ENCODE measurements at regions not wholly inside any gene's neighbourhood (a gene's known extent, or its start where the extent isn't known, plus 50 kb on each side); places are given as distances from the start of the nearest gene placed in this dataset.

DNA sequence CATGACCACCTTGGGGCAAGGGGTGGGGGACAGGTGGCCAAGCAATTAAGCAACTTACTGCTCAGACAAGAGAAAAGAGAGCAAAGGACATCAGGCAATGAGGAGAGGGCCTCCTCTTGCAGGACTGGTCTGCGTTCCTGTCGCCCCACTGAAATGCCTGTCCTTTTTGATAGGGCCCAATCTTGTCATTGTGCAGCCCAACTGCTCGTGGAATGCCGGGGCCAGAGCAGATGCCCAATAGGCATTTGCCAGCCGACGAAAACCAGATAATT lies 104.5 kb upstream of the SH3BP4 start:
- TF ChIP-seq ZNF8 (CRISPR knock-in tag; IDR thresholded peaks at IDR 0.05): no peak
- TF ChIP-seq ZFP30 (CRISPR knock-in tag; IDR thresholded peaks at IDR 0.05): no peak
- no peak for TF ChIP-seq BACH2 (CRISPR knock-in tag; IDR thresholded peaks at IDR 0.05; ENCODE audit: borderline replicate concordance)
- no peak for TF ChIP-seq OSR1 (CRISPR knock-in tag; IDR thresholded peaks at IDR 0.05)
- TF ChIP-seq RARB (CRISPR knock-in tag; IDR thresholded peaks at IDR 0.05): no peak
- no peak for TF ChIP-seq SNAI2 (CRISPR knock-in tag; IDR thresholded peaks at IDR 0.05)
- no peak for TF ChIP-seq TSHZ2 (CRISPR knock-in tag; IDR thresholded peaks at IDR 0.05)
- ATAC-seq: no peak

DNA sequence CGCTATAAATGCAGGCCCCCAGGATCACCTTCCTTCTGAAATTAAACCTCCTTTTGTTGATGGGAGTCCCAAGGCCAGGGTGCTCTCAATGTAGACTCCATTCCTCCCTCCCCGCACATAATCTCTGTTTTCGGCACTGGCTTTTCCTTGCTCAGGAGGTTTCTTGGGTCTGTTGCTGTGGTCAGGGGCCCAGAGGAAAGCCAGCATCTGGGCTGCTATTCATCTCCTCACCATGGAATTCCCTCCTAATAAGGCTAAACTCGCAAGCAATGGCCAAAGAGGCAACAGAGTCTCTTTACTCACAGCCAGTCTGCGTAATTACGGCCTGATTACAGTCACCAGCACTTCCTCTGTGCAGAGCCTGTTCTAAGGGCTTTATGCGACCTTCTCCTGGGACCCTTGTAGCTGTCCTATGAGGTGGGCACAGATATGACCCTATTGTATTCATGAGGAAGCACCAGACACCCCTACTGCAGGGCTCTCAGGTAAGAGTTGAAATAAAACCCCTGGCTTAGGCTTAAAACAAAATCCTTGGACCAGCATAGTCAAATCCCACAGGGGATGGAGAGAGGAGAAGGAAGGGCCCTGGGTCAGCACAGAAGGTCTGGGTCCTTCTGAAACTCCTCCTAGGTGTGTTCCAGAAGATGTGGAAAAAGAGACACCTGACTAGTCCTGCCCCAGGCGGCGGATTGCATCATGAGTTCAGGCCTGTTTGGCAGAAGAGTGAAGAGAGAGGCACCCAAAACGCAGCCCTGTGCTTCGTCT lies 105.0 kb upstream of the SH3BP4 start:
- TF ChIP-seq PATZ1 (CRISPR knock-in tag; IDR thresholded peaks at IDR 0.05; ENCODE audit: borderline replicate concordance): no peak
- TF ChIP-seq, protein P1, sequence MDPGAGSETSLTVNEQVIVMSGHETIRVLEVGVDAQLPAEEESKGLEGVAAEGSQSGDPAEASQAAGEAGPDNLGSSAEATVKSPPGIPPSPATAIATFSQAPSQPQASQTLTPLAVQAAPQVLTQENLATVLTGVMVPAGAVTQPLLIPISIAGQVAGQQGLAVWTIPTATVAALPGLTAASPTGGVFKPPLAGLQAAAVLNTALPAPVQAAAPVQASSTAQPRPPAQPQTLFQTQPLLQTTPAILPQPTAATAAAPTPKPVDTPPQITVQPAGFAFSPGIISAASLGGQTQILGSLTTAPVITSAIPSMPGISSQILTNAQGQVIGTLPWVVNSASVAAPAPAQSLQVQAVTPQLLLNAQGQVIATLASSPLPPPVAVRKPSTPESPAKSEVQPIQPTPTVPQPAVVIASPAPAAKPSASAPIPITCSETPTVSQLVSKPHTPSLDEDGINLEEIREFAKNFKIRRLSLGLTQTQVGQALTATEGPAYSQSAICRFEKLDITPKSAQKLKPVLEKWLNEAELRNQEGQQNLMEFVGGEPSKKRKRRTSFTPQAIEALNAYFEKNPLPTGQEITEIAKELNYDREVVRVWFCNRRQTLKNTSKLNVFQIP (CRISPR knock-in tag; IDR thresholded peaks at IDR 0.05; ENCODE audit: borderline replicate concordance, low read depth): no peak
- TF ChIP-seq ZFP30 (CRISPR knock-in tag; IDR thresholded peaks at IDR 0.05): no peak
- TF ChIP-seq RARB (CRISPR knock-in tag; IDR thresholded peaks at IDR 0.05): no peak
- TF ChIP-seq CREB5 (CRISPR knock-in tag; IDR thresholded peaks at IDR 0.05; ENCODE audit: low read depth): no peak
- TF ChIP-seq ZC3H10 (CRISPR knock-in tag; IDR thresholded peaks at IDR 0.05): no peak
- TF ChIP-seq ESRRG (CRISPR knock-in tag; IDR thresholded peaks at IDR 0.05): no peak
- ATAC-seq: no peak

GRCh38 chr2:234845602-234846590 lies 105.9 kb upstream of the SH3BP4 start:
- no peak for ATAC-seq
- TF ChIP-seq ZC3H10 (CRISPR knock-in tag; IDR thresholded peaks at IDR 0.05) (no peak), CREB5 (CRISPR knock-in tag; IDR thresholded peaks at IDR 0.05; ENCODE audit: low read depth) (no peak), TCF4 (CRISPR knock-in tag; IDR thresholded peaks at IDR 0.05; ENCODE audit: borderline replicate concordance) (no peak), TOX (CRISPR knock-in tag; IDR thresholded peaks at IDR 0.05; ENCODE audit: borderline replicate concordance) (no peak), PATZ1 (CRISPR knock-in tag; IDR thresholded peaks at IDR 0.05; ENCODE audit: borderline replicate concordance) (no peak), ESRRG (CRISPR knock-in tag; IDR thresholded peaks at IDR 0.05) (no peak), ZNF70 (CRISPR knock-in tag; IDR thresholded peaks at IDR 0.05) (no peak), GLIS3 (CRISPR knock-in tag; IDR thresholded peaks at IDR 0.05) (no peak)
- TF ChIP-seq, protein P1 (CRISPR knock-in tag; IDR thresholded peaks at IDR 0.05; ENCODE audit: borderline replicate concordance, low read depth): no peak

All from SK-N-SH treated with all-trans-retinoic acid at 6 μM for 48 hours (cell line).